H9 (cell line): ENCODE measurements at regions not wholly inside any gene's neighbourhood (a gene's known extent, or its start where the extent isn't known, plus 50 kb on each side); places are given as distances from the start of the nearest gene placed in this dataset.
A peak's percentile ranks its signal among the peaks of the same experiment; 100 is the strongest.

ENCODE experiments used
- DNase-seq: peaks from one replicate; pipeline ENCODE4 v3.0.0-alpha.2; 2017
- H2AFZ ChIP-seq: one replicate; pipeline ENCODE4 v1.6.1; 2013; ENCODE audit warnings: mild to moderate bottlenecking, low read length, control low read depth, moderate library complexity
- H2AK5ac ChIP-seq: 2 replicates; pipeline ENCODE4 v1.6.1; 2013; ENCODE audit warnings: low read length, control low read depth, mixed read lengths; ENCODE audit not compliant: insufficient read length
- H2BK120ac ChIP-seq: one replicate; pipeline ENCODE4 v1.6.1; 2013; ENCODE audit warnings: low read depth, mild to moderate bottlenecking, low read length, control low read depth, inconsistent platforms; ENCODE audit not compliant: poor library complexity, severe bottlenecking
- H2BK12ac ChIP-seq: 2 replicates; pipeline ENCODE4 v1.6.1; 2013; ENCODE audit warnings: low read length, control low read depth, mixed read lengths, low read depth; ENCODE audit not compliant: insufficient read length
- H2BK15ac ChIP-seq: 2 replicates; pipeline ENCODE4 v1.6.1; 2013; ENCODE audit warnings: low read depth, low read length, control low read depth
- H2BK20ac ChIP-seq: one replicate; pipeline ENCODE4 v1.6.1; 2013; ENCODE audit warnings: low read depth, mild to moderate bottlenecking, low read length, control low read depth, inconsistent platforms; ENCODE audit not compliant: poor library complexity, severe bottlenecking
- H2BK5ac ChIP-seq: 2 replicates; pipeline ENCODE4 v1.6.1; 2013; ENCODE audit warnings: low read length, control low read depth, mixed read lengths; ENCODE audit not compliant: insufficient read length
- H3K14ac ChIP-seq: 2 replicates; pipeline ENCODE4 v1.6.1; 2013; ENCODE audit warnings: low read length, control low read depth; ENCODE audit not compliant: insufficient read depth
- H3K18ac ChIP-seq: 2 replicates; pipeline ENCODE4 v1.6.1; 2013; ENCODE audit warnings: low read depth, mild to moderate bottlenecking, mixed read lengths, low read length, control low read depth; ENCODE audit not compliant: insufficient read length
- H3K23ac ChIP-seq: 2 replicates; pipeline ENCODE4 v1.6.1; 2013; ENCODE audit warnings: low read length, control low read depth, mixed read lengths, low read depth; ENCODE audit not compliant: insufficient read length
- H3K23me2 ChIP-seq: 2 replicates; pipeline ENCODE4 v1.6.1; 2013; ENCODE audit warnings: low read depth, mild to moderate bottlenecking, mixed read lengths, low read length, control low read depth; ENCODE audit not compliant: insufficient read length, poor library complexity, severe bottlenecking
- H3K27ac ChIP-seq: 2 replicates; pipeline ENCODE4 v1.5.1; 2013; ENCODE audit warnings: low read length, control low read depth, mixed read lengths, low read depth; ENCODE audit not compliant: insufficient read length
- H3K27me3 ChIP-seq: 2 replicates; pipeline ENCODE4 v1.6.1; 2013; ENCODE audit warnings: low read length, control low read depth, inconsistent platforms; ENCODE audit not compliant: insufficient read depth
- H3K4ac ChIP-seq: 2 replicates; pipeline ENCODE4 v1.6.1; 2013; ENCODE audit warnings: low read depth, mild to moderate bottlenecking, control low read depth, inconsistent platforms, low read length, moderate library complexity
- H3K4me1 ChIP-seq: 2 replicates; pipeline ENCODE4 v1.6.1; 2013; ENCODE audit warnings: low read length, control low read depth, inconsistent platforms; ENCODE audit not compliant: insufficient read depth
- H3K4me2 ChIP-seq: 2 replicates; pipeline ENCODE4 v1.6.1; 2013; ENCODE audit warnings: low read length, control low read depth, mixed read lengths; ENCODE audit not compliant: insufficient read length, insufficient read depth
- H3K56ac ChIP-seq: 2 replicates; pipeline ENCODE4 v1.6.1; 2013; ENCODE audit warnings: low read depth, mild to moderate bottlenecking, mixed read lengths, low read length, control low read depth; ENCODE audit not compliant: insufficient read length
- H3K79me1 ChIP-seq: 2 replicates; pipeline ENCODE4 v1.6.1; 2013; ENCODE audit warnings: low read depth, mild to moderate bottlenecking, moderate library complexity, low read length, control low read depth, inconsistent platforms; ENCODE audit not compliant: insufficient read depth, poor library complexity, severe bottlenecking
- H3K79me2 ChIP-seq: 2 replicates; pipeline ENCODE4 v1.6.1; 2013; ENCODE audit warnings: low read length, control low read depth, inconsistent platforms; ENCODE audit not compliant: insufficient read depth
- H3K9ac ChIP-seq: 2 replicates; pipeline ENCODE4 v1.6.1; 2013; ENCODE audit warnings: low read length, control low read depth, mixed read lengths; ENCODE audit not compliant: insufficient read length; ENCODE audit errors: extremely low read depth
- H3K9me3 ChIP-seq: one replicate; pipeline ENCODE4 v1.6.1; 2013; ENCODE audit warnings: low read depth, low read length, inconsistent platforms; ENCODE audit not compliant: control insufficient read depth
- H3T11ph ChIP-seq: one replicate; pipeline ENCODE4 v1.6.1; 2013; ENCODE audit warnings: mild to moderate bottlenecking, low read length, control low read depth, inconsistent platforms
- H4K20me1 ChIP-seq: one replicate; pipeline ENCODE4 v1.6.1; 2013; ENCODE audit not compliant: control insufficient read depth, insufficient read length, insufficient read depth
- H4K5ac ChIP-seq: 2 replicates; pipeline ENCODE4 v1.6.1; 2013; ENCODE audit warnings: low read depth, mild to moderate bottlenecking, mixed read lengths, low read length, control low read depth; ENCODE audit not compliant: insufficient read length
- H4K8ac ChIP-seq: replicated peaks from 2 replicates; pipeline ENCODE4 v1.6.1; 2013; ENCODE audit warnings: low read length, control low read depth, mixed read lengths, low read depth; ENCODE audit not compliant: insufficient read length
- H4K91ac ChIP-seq: 2 replicates; pipeline ENCODE4 v1.6.1; 2013; ENCODE audit warnings: low read depth, mild to moderate bottlenecking, moderate library complexity, mixed read lengths, low read length, control low read depth; ENCODE audit not compliant: insufficient read length
- H3K27ac Mint-ChIP-seq, 3 experiments: 2 replicates in 2 of 3; 3 replicates in 1 of 3; pipeline ENCODE4 v1.8.0; 2020 to 2021; ENCODE audit warnings: mixed read lengths in 3 of 3, mild to moderate bottlenecking in 1 of 3, moderate library complexity in 1 of 3
- H3K27me3 Mint-ChIP-seq: 2 replicates; pipeline ENCODE4 v1.8.0; 2021; ENCODE audit warnings: low read depth, mild to moderate bottlenecking, moderate library complexity, mixed read lengths
- H3K36me3 Mint-ChIP-seq, 3 experiments: 2 replicates in 2 of 3; 3 replicates in 1 of 3; pipeline ENCODE4 v1.8.0; 2020 to 2021; ENCODE audit warnings: low read depth in 3 of 3, mixed read lengths in 3 of 3; ENCODE audit not compliant: insufficient read depth in 1 of 3
- H3K4me1 Mint-ChIP-seq, 2 experiments: 2 replicates each; pipeline ENCODE4 v1.8.0; 2020; ENCODE audit warnings: mixed read lengths in 2 of 2
- H3K4me3 Mint-ChIP-seq, 2 experiments: 2 replicates in 1 of 2; 3 replicates in 1 of 2; pipeline ENCODE4 v1.8.0; 2020 to 2021; ENCODE audit warnings: mild to moderate bottlenecking in 2 of 2, mixed read lengths in 2 of 2, moderate library complexity in 1 of 2
- H3K9me3 Mint-ChIP-seq, 2 experiments: 2 replicates in 1 of 2; 3 replicates in 1 of 2; pipeline ENCODE4 v1.8.0; 2020; ENCODE audit warnings: mild to moderate bottlenecking in 2 of 2, mixed read lengths in 2 of 2, moderate library complexity in 1 of 2
- WGBS: extraction: QIAGEN DNeasy Blood & Tissue Kit; methylation state at CpG from one replicate; pipeline ENCODE4 v1.1.7; 2013; ENCODE audit warnings: missing lambda C conversion rate, low lambda C conversion rate, mixed read lengths; ENCODE audit not compliant: insufficient read length; ENCODE audit errors: extremely low coverage; 5-methylcytosine and 5-hydroxymethylcytosine counted together
- TF ChIP-seq, protein P1 (sequence below): fragments of 200-600 bp; sonication (generic); conservative IDR thresholded peaks from 3 replicates; pipeline ENCODE4 v1.8.0; 2021; ENCODE audit warnings: antibody characterized with exemption, mild to moderate bottlenecking

DNA sequence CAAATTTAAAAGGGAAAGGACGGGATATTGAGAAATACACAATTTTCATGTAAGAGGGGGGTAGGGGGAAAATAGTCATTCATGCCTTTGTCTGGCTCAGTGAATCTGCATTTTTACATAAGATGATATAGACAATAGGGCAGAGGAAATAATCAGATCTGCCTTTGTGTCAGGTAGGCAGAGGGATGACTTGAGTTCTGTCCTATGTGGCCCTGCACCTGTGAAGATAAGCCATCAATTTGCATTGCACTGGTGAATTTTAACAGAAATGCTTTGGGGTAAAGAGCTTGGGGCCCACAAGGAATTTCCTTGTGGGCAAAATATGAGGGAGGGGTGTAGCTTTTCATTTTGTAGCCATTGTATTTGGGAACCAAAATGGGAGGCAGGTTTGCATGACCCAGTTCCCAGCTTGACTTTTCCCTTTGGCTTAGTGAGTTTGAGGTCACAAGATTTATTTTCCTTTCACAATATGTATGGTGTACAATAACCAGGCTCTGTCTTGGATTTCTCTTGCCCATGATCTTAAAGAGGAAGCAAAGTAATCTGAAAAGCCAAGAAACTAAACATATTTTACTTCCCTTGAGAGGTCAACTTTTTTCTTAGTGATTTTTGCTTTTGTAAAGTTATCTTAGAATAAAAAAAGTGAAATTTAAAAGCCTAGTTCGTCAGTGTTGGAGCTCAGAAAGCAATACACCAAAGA lies 77.7 kb upstream of the SORL1 start:
- Histone ChIP-seq H3K14ac (no peak overlapping the region), H3K4me1 (peaks cover 22% of the 10 kb centered on the region), H3K23me2 (no peaks in the 10 kb centered on the region), H2AFZ (no peak overlapping the region), H4K20me1 (no peaks in the 10 kb centered on the region), H3K79me2 (no peaks in the 10 kb centered on the region), H3T11ph (no peak overlapping the region), H2AK5ac (no peak overlapping the region), H4K8ac (no peak overlapping the region), H3K23ac (no peak overlapping the region), H3K9me3 (no peaks in the 10 kb centered on the region), H3K79me1 (no peaks in the 10 kb centered on the region), H2BK15ac (no peak overlapping the region), H3K4me2 (no peak overlapping the region), H4K5ac (no peak overlapping the region), H3K9ac (no peak overlapping the region), H3K4ac (no peak overlapping the region), H3K27me3 (no peaks in the 10 kb centered on the region), H2BK120ac (no peak overlapping the region), H3K56ac (no peak overlapping the region), H3K18ac (no peak overlapping the region), H3K27ac (no peak overlapping the region), H4K91ac (no peak overlapping the region), H2BK5ac (no peak overlapping the region), H2BK20ac (no peak overlapping the region), H2BK12ac (no peak overlapping the region)
- peak overlapping the region; percentile 36 to 94 (median 60); a peak in 6 of 7 replicates for H3K27ac Mint-ChIP-seq
- no peaks in the 10 kb centered on the region for H3K27me3 Mint-ChIP-seq
- peaks cover 54 to 61% of the 10 kb centered on the region in 2 experiments for H3K4me1 Mint-ChIP-seq
- TF ChIP-seq, protein P1, sequence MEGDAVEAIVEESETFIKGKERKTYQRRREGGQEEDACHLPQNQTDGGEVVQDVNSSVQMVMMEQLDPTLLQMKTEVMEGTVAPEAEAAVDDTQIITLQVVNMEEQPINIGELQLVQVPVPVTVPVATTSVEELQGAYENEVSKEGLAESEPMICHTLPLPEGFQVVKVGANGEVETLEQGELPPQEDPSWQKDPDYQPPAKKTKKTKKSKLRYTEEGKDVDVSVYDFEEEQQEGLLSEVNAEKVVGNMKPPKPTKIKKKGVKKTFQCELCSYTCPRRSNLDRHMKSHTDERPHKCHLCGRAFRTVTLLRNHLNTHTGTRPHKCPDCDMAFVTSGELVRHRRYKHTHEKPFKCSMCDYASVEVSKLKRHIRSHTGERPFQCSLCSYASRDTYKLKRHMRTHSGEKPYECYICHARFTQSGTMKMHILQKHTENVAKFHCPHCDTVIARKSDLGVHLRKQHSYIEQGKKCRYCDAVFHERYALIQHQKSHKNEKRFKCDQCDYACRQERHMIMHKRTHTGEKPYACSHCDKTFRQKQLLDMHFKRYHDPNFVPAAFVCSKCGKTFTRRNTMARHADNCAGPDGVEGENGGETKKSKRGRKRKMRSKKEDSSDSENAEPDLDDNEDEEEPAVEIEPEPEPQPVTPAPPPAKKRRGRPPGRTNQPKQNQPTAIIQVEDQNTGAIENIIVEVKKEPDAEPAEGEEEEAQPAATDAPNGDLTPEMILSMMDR = no peak
- H3K36me3 Mint-ChIP-seq = peaks cover 0 to 4% (median 2%) of the 10 kb centered on the region in 3 experiments; a peak in 2 of 7 replicates
- H3K9me3 Mint-ChIP-seq = peaks cover 0 to 2% of the 10 kb centered on the region in 2 experiments; a peak in 1 of 5 replicates
- no CpG with 5 or more reads among the region's 2 CpGs for WGBS
- H3K4me3 Mint-ChIP-seq = no peak overlapping the region
- DNase-seq = no peak
